ENCODE measurements at regions not wholly inside any gene's neighbourhood (a gene's known extent, or its start where the extent isn't known, plus 50 kb on each side); places are given as distances from the start of the nearest gene placed in this dataset.

DNA sequence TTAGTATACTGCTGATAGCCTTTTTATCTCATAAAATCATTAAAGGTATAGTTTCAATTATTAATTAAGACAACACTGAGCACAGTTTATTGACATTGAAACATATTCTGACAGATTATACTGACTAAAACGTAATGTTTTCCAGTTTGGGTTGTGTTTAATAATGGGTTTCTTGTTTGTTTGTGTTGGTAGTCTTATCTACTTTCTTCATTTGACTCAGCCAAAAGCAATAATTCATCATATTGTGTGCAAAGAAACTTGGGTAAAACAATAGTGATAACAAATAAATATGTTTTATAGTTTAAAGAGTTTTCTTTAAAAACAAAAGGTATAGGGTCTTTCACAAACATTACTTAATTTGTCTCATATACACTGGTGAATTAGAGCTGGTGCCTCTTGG lies 629.2 kb upstream of the AGTR1 start:
- no peaks in the 10 kb centered on the region for H4K20me1 ChIP-seq (ENCODE audit: control insufficient read depth, insufficient read depth, low read depth, low read length)
- no peaks in the 10 kb centered on the region for H3K4me1 ChIP-seq (ENCODE audit: control insufficient read depth, low read length)
- H3F3A ChIP-seq (ENCODE audit: control insufficient read depth, insufficient read depth), result no peaks in the 10 kb centered on the region
- H3K4me2 ChIP-seq (ENCODE audit: low read length), result no peak overlapping the region
- no peaks in the 10 kb centered on the region for H3K79me2 ChIP-seq (ENCODE audit: control insufficient read depth, low read length)
- no peaks in the 10 kb centered on the region for H3K9me2 ChIP-seq (replicated peaks; ENCODE audit: control insufficient read depth, low read length)
- no peaks in the 10 kb centered on the region for H3K27me3 ChIP-seq (ENCODE audit: control insufficient read depth, low read length)
- no peak overlapping the region for H3K4me3 ChIP-seq (ENCODE audit: low read length)
- TF ChIP-seq, protein P1, sequence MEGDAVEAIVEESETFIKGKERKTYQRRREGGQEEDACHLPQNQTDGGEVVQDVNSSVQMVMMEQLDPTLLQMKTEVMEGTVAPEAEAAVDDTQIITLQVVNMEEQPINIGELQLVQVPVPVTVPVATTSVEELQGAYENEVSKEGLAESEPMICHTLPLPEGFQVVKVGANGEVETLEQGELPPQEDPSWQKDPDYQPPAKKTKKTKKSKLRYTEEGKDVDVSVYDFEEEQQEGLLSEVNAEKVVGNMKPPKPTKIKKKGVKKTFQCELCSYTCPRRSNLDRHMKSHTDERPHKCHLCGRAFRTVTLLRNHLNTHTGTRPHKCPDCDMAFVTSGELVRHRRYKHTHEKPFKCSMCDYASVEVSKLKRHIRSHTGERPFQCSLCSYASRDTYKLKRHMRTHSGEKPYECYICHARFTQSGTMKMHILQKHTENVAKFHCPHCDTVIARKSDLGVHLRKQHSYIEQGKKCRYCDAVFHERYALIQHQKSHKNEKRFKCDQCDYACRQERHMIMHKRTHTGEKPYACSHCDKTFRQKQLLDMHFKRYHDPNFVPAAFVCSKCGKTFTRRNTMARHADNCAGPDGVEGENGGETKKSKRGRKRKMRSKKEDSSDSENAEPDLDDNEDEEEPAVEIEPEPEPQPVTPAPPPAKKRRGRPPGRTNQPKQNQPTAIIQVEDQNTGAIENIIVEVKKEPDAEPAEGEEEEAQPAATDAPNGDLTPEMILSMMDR (IDR thresholded peaks at IDR 0.05; ENCODE audit: low read depth, low read length, poor library complexity, severe bottlenecking), result no peak
- TF ChIP-seq EZH2phosphoT487 (IDR thresholded peaks at IDR 0.05; ENCODE audit: borderline replicate concordance, low read length), result no peak
- H3K36me3 ChIP-seq (ENCODE audit: control insufficient read depth, low read length), result no peaks in the 10 kb centered on the region
- H3K27ac ChIP-seq (ENCODE audit: low read depth, low read length), result no peak overlapping the region
- no peaks in the 10 kb centered on the region for H3K9me3 ChIP-seq (ENCODE audit: control insufficient read depth, insufficient read depth, low read length)

DNA sequence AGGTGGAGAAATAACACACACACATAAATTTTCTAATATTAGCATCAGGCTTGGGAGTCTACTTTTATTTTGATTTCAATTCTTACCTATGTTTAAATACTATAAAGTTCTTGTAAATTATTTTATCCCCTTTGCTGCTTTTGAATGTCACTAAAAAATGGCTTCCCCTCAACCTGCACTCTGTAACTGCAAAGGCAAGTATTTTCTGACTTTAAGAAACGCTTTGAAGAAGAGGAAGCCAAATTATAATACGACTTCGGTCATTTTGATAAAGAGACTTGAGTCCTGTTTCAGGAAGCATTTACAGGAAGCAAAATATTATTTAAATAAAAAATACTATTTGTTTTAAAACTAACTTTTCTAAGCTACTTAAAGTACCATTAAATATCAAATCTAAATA lies 627.7 kb upstream of the AGTR1 start:
- H3F3A ChIP-seq (ENCODE audit: control insufficient read depth, insufficient read depth), result no peaks in the 10 kb centered on the region
- H3K9me3 ChIP-seq (ENCODE audit: control insufficient read depth, insufficient read depth, low read length), result no peaks in the 10 kb centered on the region
- H3K27ac ChIP-seq (ENCODE audit: low read depth, low read length), result no peak overlapping the region
- no peaks in the 10 kb centered on the region for H3K4me1 ChIP-seq (ENCODE audit: control insufficient read depth, low read length)
- no peak overlapping the region for H3K4me2 ChIP-seq (ENCODE audit: low read length)
- H3K9me2 ChIP-seq (replicated peaks; ENCODE audit: control insufficient read depth, low read length), result no peaks in the 10 kb centered on the region
- H4K20me1 ChIP-seq (ENCODE audit: control insufficient read depth, insufficient read depth, low read depth, low read length), result no peaks in the 10 kb centered on the region
- no peak overlapping the region for H3K4me3 ChIP-seq (ENCODE audit: low read length)
- H3K79me2 ChIP-seq (ENCODE audit: control insufficient read depth, low read length), result no peaks in the 10 kb centered on the region
- no peak for TF ChIP-seq EZH2phosphoT487 (IDR thresholded peaks at IDR 0.05; ENCODE audit: borderline replicate concordance, low read length)
- TF ChIP-seq, protein P1 (IDR thresholded peaks at IDR 0.05; ENCODE audit: low read depth, low read length, poor library complexity, severe bottlenecking), result no peak
- no peaks in the 10 kb centered on the region for H3K36me3 ChIP-seq (ENCODE audit: control insufficient read depth, low read length)
- H3K27me3 ChIP-seq (ENCODE audit: control insufficient read depth, low read length), result no peaks in the 10 kb centered on the region

DNA sequence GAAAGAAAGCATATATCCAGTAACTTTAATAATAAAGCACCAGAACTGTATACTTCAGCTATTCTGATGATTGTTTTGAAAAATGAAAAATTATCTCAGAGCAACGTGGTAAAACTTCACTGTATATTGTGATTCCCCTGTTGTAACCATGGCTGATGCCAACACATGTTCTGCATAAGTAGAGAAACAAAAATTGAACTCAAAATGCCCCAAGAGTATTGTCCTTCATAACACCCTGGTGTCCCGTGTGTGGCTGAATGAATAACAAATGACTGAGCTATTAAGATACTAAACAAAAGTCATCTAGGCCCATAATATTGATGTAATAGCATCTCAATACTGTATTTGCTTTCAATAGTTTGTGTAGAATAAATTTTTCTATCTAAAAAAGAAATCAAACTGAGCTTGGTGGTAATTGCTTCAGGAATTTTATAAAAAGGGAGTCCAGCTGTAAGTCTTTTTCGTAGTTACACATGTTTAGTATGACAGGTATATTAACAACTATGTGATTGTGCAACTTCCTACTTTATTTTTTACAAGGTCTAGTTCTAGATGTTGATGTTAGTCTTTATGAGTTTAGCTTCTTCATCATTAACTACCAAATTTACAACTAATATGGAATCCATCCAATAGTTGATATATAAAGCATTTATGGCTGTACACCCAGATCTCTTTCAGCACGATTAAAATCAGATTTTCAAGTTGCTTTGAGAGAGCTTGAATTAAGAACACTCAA lies 623.8 kb upstream of the AGTR1 start:
- Histone ChIP-seq H3K79me2 (ENCODE audit: control insufficient read depth, low read length) (no peaks in the 10 kb centered on the region), H3K27ac (ENCODE audit: low read depth, low read length) (no peak overlapping the region), H3K4me1 (ENCODE audit: control insufficient read depth, low read length) (no peaks in the 10 kb centered on the region), H3K4me3 (ENCODE audit: low read length) (no peak overlapping the region), H3K27me3 (ENCODE audit: control insufficient read depth, low read length) (no peaks in the 10 kb centered on the region), H3K36me3 (ENCODE audit: control insufficient read depth, low read length) (no peaks in the 10 kb centered on the region), H3K9me2 (replicated peaks; ENCODE audit: control insufficient read depth, low read length) (no peaks in the 10 kb centered on the region), H3K9me3 (ENCODE audit: control insufficient read depth, insufficient read depth, low read length) (no peaks in the 10 kb centered on the region), H4K20me1 (ENCODE audit: control insufficient read depth, insufficient read depth, low read depth, low read length) (no peaks in the 10 kb centered on the region), H3K4me2 (ENCODE audit: low read length) (no peak overlapping the region), H3F3A (ENCODE audit: control insufficient read depth, insufficient read depth) (no peaks in the 10 kb centered on the region)
- TF ChIP-seq EZH2phosphoT487 (IDR thresholded peaks at IDR 0.05; ENCODE audit: borderline replicate concordance, low read length), result no peak
- TF ChIP-seq, protein P1 (IDR thresholded peaks at IDR 0.05; ENCODE audit: low read depth, low read length, poor library complexity, severe bottlenecking), result no peak
